ENCODE measurements at regions not wholly inside any gene's neighbourhood (a gene's known extent, or its start where the extent isn't known, plus 50 kb on each side); places are given as distances from the start of the nearest gene placed in this dataset.

GRCh38 chr1:30274173-30274970, 449.0 kb downstream of the MATN1 start:
- H3K4me1 ChIP-seq (ENCODE audit: control insufficient read depth in 5 of 5, insufficient read depth in 5 of 5, low read length in 5 of 5) = no peaks in the 10 kb centered on the region
- H3K9ac ChIP-seq (ENCODE audit: insufficient read depth in 1 of 2, low read length in 2 of 2) = no peak overlapping the region
- H3K36me3 ChIP-seq (ENCODE audit: control insufficient read depth in 4 of 4, insufficient read depth in 4 of 4, low read length in 4 of 4) = no peaks in the 10 kb centered on the region
- DNase-seq (no peak), ATAC-seq (ENCODE audit: insufficient read depth, low FRiP score) (no peak)
- H3K9me3 ChIP-seq (ENCODE audit: control insufficient read depth in 4 of 4, insufficient read depth in 3 of 4, low read length in 3 of 4) = peaks cover 0 to 4% (median 0%) of the 10 kb centered on the region in 4 donors
- no peak overlapping the region for H3K27ac ChIP-seq (ENCODE audit: low read depth in 1 of 2, low read length in 1 of 2)
- 61% methylated on average over 3 of the region's 3 CpGs for WGBS, 2 donors
- H3K27me3 ChIP-seq (ENCODE audit: control insufficient read depth in 3 of 3, insufficient read depth in 3 of 3, low read length in 2 of 3) = peaks cover 0 to 4% (median 0%) of the 10 kb centered on the region in 3 donors
- H3K4me3 ChIP-seq = no peak overlapping the region
- TF ChIP-seq CTCF (IDR thresholded peaks at IDR 0.05; ENCODE audit: control extremely low read depth, extremely low read depth) = no peak

GRCh38 chr1:30273456-30273855, 449.9 kb downstream of the MATN1 start:
- Histone ChIP-seq H3K27me3 (ENCODE audit: control insufficient read depth in 3 of 3, insufficient read depth in 3 of 3, low read length in 2 of 3) (peaks cover 0 to 4% (median 0%) of the 10 kb centered on the region in 3 donors), H3K4me3 (no peak overlapping the region), H3K4me1 (ENCODE audit: control insufficient read depth in 5 of 5, insufficient read depth in 5 of 5, low read length in 5 of 5) (no peaks in the 10 kb centered on the region), H3K27ac (ENCODE audit: low read depth in 1 of 2, low read length in 1 of 2) (no peak overlapping the region), H3K36me3 (ENCODE audit: control insufficient read depth in 4 of 4, insufficient read depth in 4 of 4, low read length in 4 of 4) (no peaks in the 10 kb centered on the region), H3K9ac (ENCODE audit: insufficient read depth in 1 of 2, low read length in 2 of 2) (no peak overlapping the region), H3K9me3 (ENCODE audit: control insufficient read depth in 4 of 4, insufficient read depth in 3 of 4, low read length in 3 of 4) (peaks cover 0 to 4% (median 0%) of the 10 kb centered on the region in 4 donors)
- ATAC-seq (ENCODE audit: insufficient read depth, low FRiP score) (no peak), DNase-seq (no peak)
- WGBS, 2 donors = 88 to 90% methylated on average over 5 of the region's 5 CpGs
- no peak for TF ChIP-seq CTCF (IDR thresholded peaks at IDR 0.05; ENCODE audit: control extremely low read depth, extremely low read depth)

GRCh38 chr1:30273021-30273325, 450.4 kb downstream of the MATN1 start:
- Histone ChIP-seq H3K4me1 (ENCODE audit: control insufficient read depth in 5 of 5, insufficient read depth in 5 of 5, low read length in 5 of 5) (no peaks in the 10 kb centered on the region), H3K36me3 (ENCODE audit: control insufficient read depth in 4 of 4, insufficient read depth in 4 of 4, low read length in 4 of 4) (no peaks in the 10 kb centered on the region), H3K27me3 (ENCODE audit: control insufficient read depth in 3 of 3, insufficient read depth in 3 of 3, low read length in 2 of 3) (peaks cover 0 to 4% (median 0%) of the 10 kb centered on the region in 3 donors), H3K27ac (ENCODE audit: low read depth in 1 of 2, low read length in 1 of 2) (no peak overlapping the region), H3K9ac (ENCODE audit: insufficient read depth in 1 of 2, low read length in 2 of 2) (no peak overlapping the region), H3K9me3 (ENCODE audit: control insufficient read depth in 4 of 4, insufficient read depth in 3 of 4, low read length in 3 of 4) (peaks cover 0 to 4% (median 0%) of the 10 kb centered on the region in 4 donors), H3K4me3 (no peak overlapping the region)
- no peak for TF ChIP-seq CTCF (IDR thresholded peaks at IDR 0.05; ENCODE audit: control extremely low read depth, extremely low read depth)
- no peak for DNase-seq
- ATAC-seq (ENCODE audit: insufficient read depth, low FRiP score) = no peak
- 76 to 86% methylated on average over 1 of the region's 1 CpG for WGBS, 2 donors
